Keratinocyte (primary cell): ENCODE measurements at regions not wholly inside any gene's neighbourhood (a gene's known extent, or its start where the extent isn't known, plus 50 kb on each side); places are given as distances from the start of the nearest gene placed in this dataset.

ENCODE experiments used
- DNase-seq: peaks from one replicate; pipeline ENCODE4 v3.0.0-alpha.2; 2011; ENCODE audit warnings: low read depth, missing footprints, low spot score
- FAIRE-seq: peaks from 2 replicates; lab custom pipeline; 2011; peaks lifted over from hg19 to GRCh38; lab: Jason Lieb, UNC
- H2AFZ ChIP-seq: 2 replicates; pipeline ENCODE4 v1.6.0; 2012; ENCODE audit warnings: low read length, control low read depth, inconsistent platforms; ENCODE audit not compliant: control insufficient read depth
- H3K27ac ChIP-seq: 2 replicates; pipeline ENCODE4 v1.5.1; 2011; ENCODE audit warnings: low read length; ENCODE audit not compliant: control insufficient read depth, insufficient read depth
- H3K27me3 ChIP-seq: 3 replicates; pipeline ENCODE4 v1.6.0; 2011; ENCODE audit warnings: low read length; ENCODE audit not compliant: control insufficient read depth, insufficient read depth; ENCODE audit errors: extremely low read depth
- H3K36me3 ChIP-seq, 2 experiments: 2 replicates in 1 of 2; 3 replicates in 1 of 2; pipeline ENCODE4 v1.5.1; 2011; ENCODE audit warnings: low read length in 2 of 2, mild to moderate bottlenecking in 1 of 2; ENCODE audit not compliant: control insufficient read depth in 2 of 2, insufficient read depth in 2 of 2; ENCODE audit errors: extremely low read depth in 1 of 2
- H3K4me1 ChIP-seq: 3 replicates; pipeline ENCODE4 v1.5.1; 2011; ENCODE audit warnings: low read length; ENCODE audit not compliant: control insufficient read depth, insufficient read depth; ENCODE audit errors: extremely low read depth
- H3K4me2 ChIP-seq: 3 replicates; pipeline ENCODE4 v1.6.0; 2011; ENCODE audit warnings: low read depth, low read length; ENCODE audit not compliant: control insufficient read depth, insufficient read depth; ENCODE audit errors: extremely low read depth
- H3K4me3 ChIP-seq, 3 experiments: fragments of 200-600 bp in 1 of 3; sonication (generic) in 1 of 3; 2 replicates in 2 of 3; 3 replicates in 1 of 3; pipeline ENCODE4 v1.5.1; 2011 to 2016; ENCODE audit warnings: low read length in 3 of 3, mild to moderate bottlenecking in 3 of 3, control low read depth in 2 of 3, inconsistent platforms in 1 of 3, low read depth in 1 of 3, mixed read lengths in 1 of 3, mixed run types in 1 of 3, moderate library complexity in 1 of 3; ENCODE audit not compliant: control insufficient read depth in 2 of 3, insufficient read depth in 2 of 3; ENCODE audit errors: extremely low read depth in 1 of 3
- H3K79me2 ChIP-seq: 2 replicates; pipeline ENCODE4 v1.6.0; 2012; ENCODE audit warnings: low read length; ENCODE audit not compliant: control insufficient read depth, insufficient read depth
- H3K9ac ChIP-seq: 3 replicates; pipeline ENCODE4 v1.6.0; 2011; ENCODE audit warnings: low read length; ENCODE audit not compliant: control insufficient read depth, insufficient read depth; ENCODE audit errors: extremely low read depth
- H3K9me1 ChIP-seq: 3 replicates; pipeline ENCODE4 v1.6.0; 2011; ENCODE audit warnings: low read length; ENCODE audit not compliant: control insufficient read depth, insufficient read depth; ENCODE audit errors: extremely low read depth
- H3K9me3 ChIP-seq: 2 replicates; pipeline ENCODE4 v1.5.1; 2012; ENCODE audit warnings: low read depth, low read length; ENCODE audit not compliant: control insufficient read depth
- H4K20me1 ChIP-seq: 3 replicates; pipeline ENCODE4 v1.6.0; 2011; ENCODE audit warnings: low read length; ENCODE audit not compliant: control insufficient read depth, insufficient read depth; ENCODE audit errors: extremely low read depth
- CTCF ChIP-seq, 3 experiments: IDR thresholded peaks in 1 of 3; conservative IDR thresholded peaks in 1 of 3; optimal IDR thresholded peaks in 1 of 3; 2 replicates in 2 of 3; 3 replicates in 1 of 3; pipeline versions ENCODE3 to v1.5.1; 2011; ENCODE audit warnings: low read length in 3 of 3, mild to moderate bottlenecking in 3 of 3, moderate library complexity in 2 of 3, control low read depth in 1 of 3, inconsistent platforms in 1 of 3; ENCODE audit not compliant: insufficient read depth in 2 of 3; ENCODE audit errors: extremely low read depth in 1 of 3
- EZH2 ChIP-seq: IDR thresholded peaks from one replicate; pipeline ENCODE4 v1.6.1; 2012; ENCODE audit warnings: inconsistent platforms, mild to moderate bottlenecking, low read length, moderate library complexity
- dilution Hi-C: fragments of 300-500 bp; cut with MboI; formaldehyde crosslinking; loops from one replicate; pipeline ENCODE4 v1.7.0; 2020; ENCODE audit warnings: low sequenced_read_pairs; ENCODE audit not compliant: extremely low pct_ligation_motif_present

- dilution Hi-C loops = no loop called here
- TF ChIP-seq EZH2 (no peak), CTCF (optimal IDR thresholded peaks at IDR 0.05 in 1 of 3, IDR thresholded peaks at IDR 0.05 in 1 of 3, conservative IDR thresholded peaks at IDR 0.05 in 1 of 3; ENCODE audit: extremely low read depth in 1 of 3, insufficient read depth in 2 of 3, low read length in 3 of 3) (no peak)
Measured at GRCh38 chr2:177098001-177098613, 114.5 kb upstream of the HNRNPA3 start.

GRCh38 chr2:177101930-177102329, 110.7 kb upstream of the HNRNPA3 start:
- no peak for TF ChIP-seq EZH2
- no peak for TF ChIP-seq CTCF (optimal IDR thresholded peaks at IDR 0.05 in 1 of 3, IDR thresholded peaks at IDR 0.05 in 1 of 3, conservative IDR thresholded peaks at IDR 0.05 in 1 of 3; ENCODE audit: extremely low read depth in 1 of 3, insufficient read depth in 2 of 3, low read length in 3 of 3)
- Histone ChIP-seq H3K79me2 (no peaks in the 10 kb centered on the region), H3K27ac (no peak overlapping the region), H2AFZ (no peak overlapping the region), H3K36me3 (no peaks in the 10 kb centered on the region), H3K9me1 (no peaks in the 10 kb centered on the region), H3K4me3 (no peak overlapping the region), H3K4me2 (no peak overlapping the region), H3K4me1 (no peaks in the 10 kb centered on the region), H3K9ac (no peak overlapping the region), H4K20me1 (no peaks in the 10 kb centered on the region), H3K27me3 (no peaks in the 10 kb centered on the region), H3K9me3 (no peaks in the 10 kb centered on the region)
- DNase-seq = no peak
- FAIRE-seq = no peak
- dilution Hi-C loops = no loop called here

More at GRCh38 chr2:177098001-177098613, 114.5 kb upstream of the HNRNPA3 start:
- H2AFZ ChIP-seq = no peak overlapping the region
- H3K27ac ChIP-seq = no peak overlapping the region
- no peak overlapping the region for H3K4me3 ChIP-seq
- H3K4me2 ChIP-seq = no peak overlapping the region
- H3K9me1 ChIP-seq = no peaks in the 10 kb centered on the region
- no peaks in the 10 kb centered on the region for H3K36me3 ChIP-seq
- H3K27me3 ChIP-seq = no peaks in the 10 kb centered on the region
- DNase-seq (no peak), FAIRE-seq (no peak)
- H3K79me2 ChIP-seq = no peaks in the 10 kb centered on the region
- H4K20me1 ChIP-seq = no peaks in the 10 kb centered on the region
- no peaks in the 10 kb centered on the region for H3K9me3 ChIP-seq
- H3K9ac ChIP-seq = no peak overlapping the region
- H3K4me1 ChIP-seq = no peaks in the 10 kb centered on the region
